ENCODE measurements at regions not wholly inside any gene's neighbourhood (a gene's known extent, or its start where the extent isn't known, plus 50 kb on each side); places are given as distances from the start of the nearest gene placed in this dataset.

DNA sequence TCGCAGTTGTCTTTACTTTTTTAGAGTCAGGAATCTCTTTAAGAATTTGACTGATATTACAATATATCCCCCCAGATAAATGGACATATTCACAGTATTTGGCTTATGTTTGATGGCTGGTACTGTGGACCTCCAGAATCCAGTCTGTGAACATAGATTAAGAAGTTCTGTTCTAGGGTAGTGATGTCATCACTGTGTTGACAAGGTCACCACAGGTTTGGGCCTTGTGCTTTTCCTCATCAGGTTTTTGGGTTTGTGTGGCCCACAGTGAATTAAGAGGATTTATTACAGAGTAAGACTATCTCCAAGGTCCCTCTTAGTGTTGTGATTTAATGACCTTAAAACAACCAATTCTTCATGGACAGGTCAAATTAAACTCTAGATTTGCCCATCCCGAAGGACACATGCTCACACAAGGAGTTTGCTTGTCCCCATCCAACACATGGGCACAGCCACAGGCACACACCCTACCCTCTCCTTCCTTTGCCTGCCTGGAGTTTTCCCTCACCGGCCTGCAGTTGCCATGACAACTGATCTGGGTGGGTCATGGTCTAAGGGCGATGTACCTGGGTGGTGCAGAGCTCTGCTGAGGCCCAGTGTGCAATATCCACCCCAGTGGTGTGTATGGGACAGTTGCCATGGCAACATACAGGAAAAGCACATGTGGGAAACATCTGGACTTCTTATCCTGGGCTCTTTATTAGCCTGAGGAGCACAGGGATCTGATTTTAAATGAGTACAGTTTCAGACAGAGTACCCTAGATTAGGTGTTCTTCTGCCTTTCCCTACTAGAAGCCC lies 98.6 kb downstream of the NAV1 start:
- TF ChIP-seq CTCF (IDR thresholded peaks at IDR 0.05): no peak
- H3K27me3 ChIP-seq: no peaks in the 10 kb centered on the region
- no peak overlapping the region for H3K27ac ChIP-seq
- no peak overlapping the region for H3K4me3 ChIP-seq
- intact Hi-C loops (cut with DNase I): no loop called here
- no peaks in the 10 kb centered on the region for H3K9me3 ChIP-seq
- H3K36me3 ChIP-seq: no peaks in the 10 kb centered on the region
- DNase-seq (no peak), ATAC-seq (no peak)
- peaks cover 22% of the 10 kb centered on the region for H3K4me1 ChIP-seq

DNA sequence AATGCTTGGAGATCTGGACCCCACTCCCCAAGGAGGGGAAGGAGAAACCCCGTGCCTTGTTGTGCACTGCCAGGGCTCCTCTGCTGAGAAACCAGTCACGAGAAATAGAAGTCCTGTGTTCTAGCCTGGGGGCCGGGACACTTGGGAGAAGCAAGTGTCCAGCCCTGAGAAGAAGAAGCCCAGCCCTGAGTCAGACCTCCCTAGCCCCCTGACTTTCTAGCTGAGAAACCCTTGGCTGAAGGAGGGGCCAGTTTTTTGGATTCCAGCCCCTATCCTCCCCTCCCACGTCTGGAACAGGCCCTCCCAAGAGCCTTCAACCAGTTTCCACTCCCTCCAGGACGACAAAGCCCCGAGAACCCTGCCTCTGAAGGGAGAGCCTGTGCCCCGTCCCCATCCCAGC lies 100.5 kb downstream of the NAV1 start:
- intact Hi-C loops (cut with DNase I): no loop called here
- H3K9me3 ChIP-seq: no peaks in the 10 kb centered on the region
- TF ChIP-seq CTCF (IDR thresholded peaks at IDR 0.05): no peak
- no peaks in the 10 kb centered on the region for H3K36me3 ChIP-seq
- H3K27me3 ChIP-seq: no peaks in the 10 kb centered on the region
- DNase-seq (no peak), ATAC-seq (no peak)
- H3K4me1 ChIP-seq: peaks cover 12% of the 10 kb centered on the region
- H3K4me3 ChIP-seq: no peak overlapping the region
- peak overlapping the region; percentile 24 for H3K27ac ChIP-seq

GRCh38 chr1:201639826-201640225 lies 100.9 kb downstream of the NAV1 start:
- ATAC-seq (no peak), DNase-seq (no peak)
- Histone ChIP-seq H3K36me3 (no peaks in the 10 kb centered on the region), H3K4me1 (peaks cover 12% of the 10 kb centered on the region), H3K27ac (peak overlapping the region; percentile 24), H3K9me3 (no peaks in the 10 kb centered on the region), H3K4me3 (no peak overlapping the region), H3K27me3 (no peaks in the 10 kb centered on the region)
- intact Hi-C loops (cut with DNase I): no loop called here
- TF ChIP-seq CTCF (IDR thresholded peaks at IDR 0.05): no peak

- H3K36me3 ChIP-seq: no peaks in the 10 kb centered on the region
- H3K27me3 ChIP-seq: no peaks in the 10 kb centered on the region
- peaks cover 12% of the 10 kb centered on the region for H3K4me1 ChIP-seq
- DNase-seq: no peak
- intact Hi-C loops (cut with DNase I): no loop called here
- TF ChIP-seq CTCF (IDR thresholded peaks at IDR 0.05): no peak
- no peak overlapping the region for H3K27ac ChIP-seq
- peak; percentile 37 for ATAC-seq
- H3K9me3 ChIP-seq: no peaks in the 10 kb centered on the region
- no peak overlapping the region for H3K4me3 ChIP-seq
These were observed 101.7 kb downstream of the NAV1 start for GRCh38 chr1:201640624-201641023.

- no peak overlapping the region for H3K27ac ChIP-seq
- no peaks in the 10 kb centered on the region for H3K27me3 ChIP-seq
- no peak for DNase-seq
These were observed 102.8 kb downstream of the NAV1 start for GRCh38 chr1:201641524-201642253.

More at GRCh38 chr1:201641524-201642253, 102.8 kb downstream of the NAV1 start:
- TF ChIP-seq CTCF (IDR thresholded peaks at IDR 0.05): no peak
- no peaks in the 10 kb centered on the region for H3K9me3 ChIP-seq
- no peak overlapping the region for H3K4me3 ChIP-seq
- no peaks in the 10 kb centered on the region for H3K36me3 ChIP-seq
- intact Hi-C loops (cut with DNase I): no loop called here
- no peak for ATAC-seq
- H3K4me1 ChIP-seq: peaks cover 8% of the 10 kb centered on the region

All from upper lobe of right lung (tissue), 1 donor.